ENCODE measurements at regions not wholly inside any gene's neighbourhood (a gene's known extent, or its start where the extent isn't known, plus 50 kb on each side); places are given as distances from the start of the nearest gene placed in this dataset.

DNA sequence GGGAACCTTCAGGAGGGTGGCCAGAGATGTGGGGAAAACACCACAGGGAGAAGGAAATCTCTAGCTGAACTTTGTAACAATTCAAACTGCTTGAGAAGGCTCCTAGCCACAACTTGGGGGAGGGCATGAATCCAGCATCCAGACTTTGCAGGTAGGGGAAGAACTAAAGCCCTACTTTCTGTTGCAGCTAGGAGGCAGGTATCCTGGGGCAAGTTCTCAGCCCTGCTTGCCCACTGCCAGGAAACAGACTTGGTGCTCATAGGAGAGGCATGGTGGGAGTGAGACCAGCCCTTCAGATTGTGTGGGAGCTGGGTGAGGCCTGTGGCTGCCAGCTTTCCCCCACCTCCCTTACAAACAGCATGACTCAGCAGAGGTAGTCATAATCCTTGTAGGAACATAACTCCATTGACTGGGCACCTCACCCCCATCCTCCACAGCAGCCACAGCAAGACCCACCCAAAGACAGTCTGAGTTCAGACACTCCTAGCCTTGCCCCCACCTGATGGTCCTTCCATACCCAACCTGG is 209.5 kb upstream of the CPEB2 start:
- DNase-seq (ENCODE audit: low read depth), result no peak

DNA sequence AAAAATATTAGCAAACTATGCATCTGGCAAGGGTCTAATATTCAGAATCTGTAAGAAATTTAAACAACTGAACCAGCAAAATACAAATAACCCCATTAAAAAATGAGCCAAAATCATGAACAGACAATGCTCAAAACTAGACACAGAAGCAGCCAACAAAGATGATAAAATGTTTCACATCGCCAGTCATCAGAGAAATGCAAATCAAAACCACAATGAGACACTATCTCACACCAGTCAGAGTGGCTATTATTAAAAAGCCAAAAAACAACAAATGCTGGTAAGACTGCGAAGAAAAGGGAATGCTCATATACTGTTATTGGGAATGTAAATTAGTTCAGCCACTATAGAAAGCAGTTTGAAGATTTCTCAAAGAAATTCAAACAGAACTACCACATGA is 201.3 kb upstream of the CPEB2 start:
- no peak for DNase-seq (ENCODE audit: low read depth)

DNA sequence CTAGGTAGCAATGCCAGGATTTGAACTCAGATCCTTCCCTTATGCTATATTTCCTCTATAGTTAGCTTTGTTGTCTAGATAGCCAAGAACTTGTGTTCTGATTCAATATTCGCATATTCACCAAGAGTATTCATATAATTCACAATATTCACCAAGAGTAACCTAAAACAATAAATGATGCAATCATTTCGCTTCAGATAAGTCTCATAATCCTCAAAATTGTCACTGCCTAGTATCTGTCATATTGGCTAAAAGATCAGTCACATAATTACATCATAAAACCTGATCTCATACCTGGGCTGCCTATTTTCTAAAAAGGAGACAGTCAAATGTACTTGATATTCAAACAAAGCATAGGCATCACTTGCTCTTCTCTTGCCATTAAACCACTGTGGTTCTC is 199.7 kb upstream of the CPEB2 start:
- DNase-seq (ENCODE audit: low read depth), result no peak

DNA sequence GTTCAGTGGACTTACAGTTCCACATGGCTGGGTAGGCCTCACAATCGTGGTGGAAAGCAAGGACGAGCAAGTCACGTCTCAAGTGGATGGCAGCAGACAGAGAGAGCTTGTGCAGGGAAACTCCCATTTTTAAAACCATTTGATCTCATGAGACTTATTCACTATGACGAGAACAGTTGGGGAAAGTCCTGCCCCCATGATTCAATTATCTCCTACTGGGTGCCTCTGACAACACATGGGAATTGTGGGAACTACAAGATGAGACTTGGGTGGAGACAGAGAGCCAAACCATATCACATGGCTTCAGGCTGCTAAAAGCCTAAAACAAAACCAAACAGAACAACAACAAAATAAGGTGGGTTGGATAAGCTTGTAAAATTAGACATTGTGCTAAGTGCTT is 194.4 kb upstream of the CPEB2 start:
- DNase-seq (ENCODE audit: low read depth), result no peak

DNA sequence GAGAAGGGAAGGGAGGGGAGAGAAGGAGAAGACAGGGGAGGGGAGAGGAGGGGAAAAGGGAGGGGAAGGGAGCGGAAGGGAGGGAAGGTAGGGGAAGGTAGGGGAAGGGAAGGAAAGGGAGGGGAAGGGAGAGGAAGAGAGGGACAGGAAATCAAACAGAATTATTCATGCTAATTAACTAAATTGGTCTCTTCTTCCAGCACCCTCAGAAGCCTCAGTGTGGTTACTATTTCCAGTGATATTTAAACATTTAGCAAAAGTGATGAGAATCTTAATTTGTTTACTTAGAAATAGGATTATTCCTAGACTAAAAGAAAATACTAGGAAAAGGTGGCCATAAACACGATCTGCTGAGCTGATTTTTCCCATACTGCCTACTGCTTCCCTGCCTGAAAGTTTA is 193.1 kb upstream of the CPEB2 start:
- no peak for DNase-seq (ENCODE audit: low read depth)

DNA sequence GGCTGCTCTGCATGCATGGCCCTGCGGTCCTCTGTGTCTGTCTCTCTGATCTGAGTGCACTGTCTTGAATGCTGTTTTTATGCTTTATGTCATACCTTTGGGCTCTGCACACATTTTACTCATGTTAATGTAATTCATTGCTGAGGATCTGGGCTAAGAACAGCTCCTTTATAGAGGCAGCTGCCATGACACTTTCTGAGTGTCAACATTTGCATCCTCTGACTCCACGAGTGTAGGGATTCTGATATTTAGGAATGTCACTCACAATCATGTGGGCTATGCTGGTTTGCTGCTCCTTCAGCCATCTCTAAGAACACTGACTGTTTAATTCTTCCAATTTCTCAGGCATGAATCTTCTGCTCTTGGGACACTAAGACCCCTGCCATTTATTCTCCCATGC is 192.2 kb upstream of the CPEB2 start:
- DNase-seq (ENCODE audit: low read depth), result no peak

DNA sequence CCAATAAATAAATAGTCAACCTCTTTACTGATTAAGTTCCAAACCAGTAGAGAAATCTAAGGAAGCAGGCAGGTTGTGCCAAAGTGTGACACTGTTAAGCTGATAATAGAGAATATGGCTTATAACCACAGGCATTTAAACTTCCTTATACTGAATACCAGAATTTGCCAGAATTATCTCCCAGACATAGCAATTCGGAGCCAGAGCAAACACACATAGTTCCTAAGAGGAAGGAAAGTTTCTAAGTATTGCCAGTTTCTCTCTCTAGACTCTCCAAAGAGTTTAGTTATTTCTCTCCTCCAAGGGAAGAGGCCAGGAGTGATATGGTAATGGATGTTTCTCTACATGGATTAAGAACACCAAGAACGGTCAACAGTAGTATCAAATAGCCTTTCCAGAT is 191.7 kb upstream of the CPEB2 start:
- no peak for DNase-seq (ENCODE audit: low read depth)

DNA sequence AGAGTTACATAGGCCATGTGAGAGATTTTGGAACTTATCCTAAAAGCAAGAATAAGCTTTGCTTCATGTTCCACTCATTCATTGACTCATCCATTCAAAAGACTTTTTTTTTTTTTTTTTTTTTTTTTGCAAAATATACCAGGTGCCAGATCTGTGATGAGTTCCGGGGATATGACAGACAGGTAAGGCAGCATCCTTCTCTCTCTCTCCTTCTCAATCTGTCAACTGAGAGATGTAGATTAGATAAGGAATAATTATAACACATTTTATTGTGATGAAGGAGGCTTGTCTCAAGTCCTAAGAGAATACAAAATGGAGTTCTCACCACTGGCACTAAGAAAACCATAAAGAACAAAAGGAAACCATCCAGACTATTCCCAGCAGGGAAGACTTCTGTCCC is 190.2 kb upstream of the CPEB2 start:
- no peak for DNase-seq (ENCODE audit: low read depth)

DNA sequence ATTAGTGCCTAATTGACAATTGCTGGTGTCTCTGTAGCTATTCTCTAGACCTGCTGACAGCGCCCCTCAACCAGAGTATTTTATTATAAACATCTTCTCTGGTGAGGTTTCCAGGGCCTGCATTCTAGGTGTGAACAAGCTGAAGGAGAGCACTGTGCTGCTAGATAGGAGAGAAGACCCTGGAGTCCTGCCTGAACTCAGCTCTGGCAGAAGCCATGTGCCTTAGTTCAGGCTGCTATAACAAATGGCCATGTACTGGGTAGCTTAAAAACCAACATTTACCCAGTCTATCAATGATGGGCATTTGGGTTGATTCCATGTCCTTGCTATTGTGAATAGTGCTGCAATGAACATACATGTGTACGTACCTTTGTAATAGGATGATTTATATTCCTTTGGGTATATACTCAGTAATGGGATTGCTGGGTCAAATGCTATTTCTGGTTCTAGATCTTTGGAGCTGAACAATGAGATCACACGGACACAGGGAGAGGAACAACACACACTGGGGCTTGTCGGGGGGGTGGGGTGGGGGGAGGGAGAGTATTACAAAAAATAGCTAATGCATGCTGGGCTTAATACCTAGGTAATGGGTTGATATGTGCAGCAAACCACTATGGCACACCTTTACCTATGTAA is 185.5 kb upstream of the CPEB2 start:
- no peak for DNase-seq (ENCODE audit: low read depth)

DNA sequence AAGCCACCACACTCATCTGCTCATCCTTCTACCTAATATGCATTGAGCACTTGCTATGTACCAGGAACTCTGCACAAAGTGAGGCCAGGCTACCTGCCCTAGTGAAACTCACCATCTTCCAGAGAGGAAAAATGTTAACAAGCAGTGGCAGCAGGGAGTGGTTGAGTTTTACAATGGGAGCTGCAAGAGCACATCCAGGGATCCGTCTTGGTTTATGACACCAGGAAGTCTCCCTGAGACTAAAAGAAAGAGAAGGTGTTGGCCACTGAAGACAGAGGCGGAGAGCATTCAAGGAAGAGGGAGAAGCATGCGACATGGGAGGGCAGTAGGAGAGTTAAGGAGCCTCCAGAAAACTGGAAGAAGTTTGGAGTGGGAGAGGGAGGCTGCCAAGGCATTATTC is 178.1 kb upstream of the CPEB2 start:
- DNase-seq (ENCODE audit: low read depth), result no peak

DNA sequence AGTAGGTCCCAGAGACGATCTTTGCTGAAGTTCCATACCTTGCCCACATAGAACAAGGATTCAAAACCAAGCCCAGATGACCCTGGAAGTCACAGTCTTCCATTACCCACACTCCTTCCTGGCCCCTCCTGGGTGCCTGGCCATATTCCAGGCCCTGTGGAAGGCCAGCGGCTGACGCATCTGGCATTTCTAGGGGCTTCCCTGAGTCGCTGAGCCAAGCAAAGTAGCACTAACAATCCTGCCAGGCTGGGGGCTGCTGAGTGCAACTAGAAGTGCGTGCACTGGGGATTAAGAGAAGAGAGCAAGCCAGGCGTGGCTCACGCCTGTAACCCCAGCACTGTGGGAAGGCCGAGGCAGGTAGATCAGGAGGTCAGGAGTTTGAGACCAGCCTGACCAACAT is 175.2 kb upstream of the CPEB2 start:
- DNase-seq (ENCODE audit: low read depth), result no peak

DNA sequence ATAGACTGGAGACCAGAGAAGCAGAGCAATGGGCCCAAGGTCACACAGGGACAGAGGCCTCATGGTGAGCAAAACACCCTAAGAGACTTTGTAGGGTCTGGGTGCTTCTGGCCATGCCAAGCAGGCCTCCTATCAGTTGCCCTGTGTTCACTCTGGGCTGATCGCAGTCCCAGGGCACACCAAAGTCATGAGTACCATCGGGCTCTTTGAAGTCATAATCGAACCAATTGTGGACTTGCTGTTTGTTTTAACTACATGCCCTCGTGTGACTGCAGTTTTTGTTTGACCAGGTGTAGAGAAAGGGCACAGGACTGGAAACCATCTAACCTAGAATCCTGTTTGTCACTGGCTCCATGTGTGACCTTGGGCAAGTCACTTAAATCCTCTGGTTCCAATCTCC is 172.5 kb upstream of the CPEB2 start:
- DNase-seq (ENCODE audit: low read depth), result no peak

DNA sequence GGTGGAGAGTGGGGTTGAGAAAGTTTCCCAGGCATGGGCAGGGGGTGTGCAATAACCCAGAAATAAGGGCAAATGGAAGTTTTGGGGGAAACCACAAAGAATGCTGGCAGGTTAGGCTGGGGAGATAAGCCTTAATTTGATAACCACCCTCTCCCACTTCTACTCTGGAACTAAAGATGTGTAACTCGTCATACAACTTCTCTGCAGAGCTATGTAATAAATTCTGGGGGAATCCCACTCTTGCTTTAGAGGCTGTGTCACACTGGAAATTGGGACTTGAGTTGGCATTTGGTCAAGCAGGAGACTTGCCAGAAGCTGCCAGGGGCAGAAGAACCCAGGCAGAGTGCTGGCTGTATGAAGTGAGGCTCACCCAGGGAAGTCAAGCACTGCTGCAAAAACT is 170.9 kb upstream of the CPEB2 start:
- no peak for DNase-seq (ENCODE audit: low read depth)

DNA sequence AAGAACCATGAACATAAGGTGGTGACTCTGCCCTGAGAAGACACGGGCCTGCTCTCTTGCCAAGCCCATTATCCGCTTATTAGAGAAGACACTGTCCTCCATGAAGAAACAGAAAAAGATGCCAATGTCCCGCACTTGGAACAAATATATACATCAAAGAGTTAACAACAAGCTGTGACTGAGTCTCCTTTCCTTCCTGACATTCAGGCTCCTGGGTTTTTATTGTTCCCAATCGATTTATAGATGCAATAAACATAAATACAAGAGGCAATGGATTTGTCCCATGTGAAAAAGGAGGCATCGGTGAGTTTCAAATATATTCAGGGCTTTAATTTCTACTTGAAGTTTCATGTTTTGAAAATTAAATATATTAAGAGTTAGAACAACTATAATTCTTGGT is 169.2 kb upstream of the CPEB2 start:
- DNase-seq (ENCODE audit: low read depth), result no peak

DNA sequence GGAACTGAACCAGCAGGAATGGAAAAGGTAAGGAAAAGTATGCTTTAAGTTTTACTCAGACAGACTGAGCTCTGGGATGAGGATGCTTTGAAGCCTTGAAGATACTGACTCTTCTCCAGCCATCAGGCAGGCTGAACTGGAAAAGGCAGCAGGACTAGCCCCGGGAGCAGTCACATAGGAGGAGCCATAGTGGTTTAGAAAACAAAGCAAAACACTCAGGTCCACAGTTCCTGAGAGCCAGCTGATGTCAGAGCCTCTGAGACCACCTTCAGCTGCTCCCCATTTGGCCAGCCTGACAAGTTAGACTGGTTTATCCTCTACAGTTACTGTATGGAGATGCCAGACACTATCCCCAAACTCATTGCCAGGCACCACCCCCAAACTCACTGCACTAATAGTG is 167.9 kb upstream of the CPEB2 start:
- DNase-seq (ENCODE audit: low read depth), result no peak

DNA sequence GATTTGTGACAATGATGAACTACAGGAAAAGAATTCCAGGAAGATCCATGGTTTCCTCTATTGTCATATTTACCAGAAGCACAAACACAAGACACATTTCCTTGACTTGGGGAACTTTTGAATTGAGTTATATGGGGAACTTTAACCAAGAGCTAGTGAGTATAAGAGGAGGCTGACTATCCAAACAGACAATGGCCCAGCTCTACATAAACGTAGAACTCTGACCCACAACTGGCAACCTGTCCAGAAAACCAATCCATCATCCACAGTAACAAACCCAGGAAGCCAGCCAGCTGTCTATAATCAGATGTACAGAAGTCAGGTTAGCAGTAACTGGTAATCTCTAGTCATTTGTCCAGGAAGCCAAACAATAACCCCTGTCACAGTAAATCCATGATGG is 167.0 kb upstream of the CPEB2 start:
- DNase-seq (ENCODE audit: low read depth), result no peak

DNA sequence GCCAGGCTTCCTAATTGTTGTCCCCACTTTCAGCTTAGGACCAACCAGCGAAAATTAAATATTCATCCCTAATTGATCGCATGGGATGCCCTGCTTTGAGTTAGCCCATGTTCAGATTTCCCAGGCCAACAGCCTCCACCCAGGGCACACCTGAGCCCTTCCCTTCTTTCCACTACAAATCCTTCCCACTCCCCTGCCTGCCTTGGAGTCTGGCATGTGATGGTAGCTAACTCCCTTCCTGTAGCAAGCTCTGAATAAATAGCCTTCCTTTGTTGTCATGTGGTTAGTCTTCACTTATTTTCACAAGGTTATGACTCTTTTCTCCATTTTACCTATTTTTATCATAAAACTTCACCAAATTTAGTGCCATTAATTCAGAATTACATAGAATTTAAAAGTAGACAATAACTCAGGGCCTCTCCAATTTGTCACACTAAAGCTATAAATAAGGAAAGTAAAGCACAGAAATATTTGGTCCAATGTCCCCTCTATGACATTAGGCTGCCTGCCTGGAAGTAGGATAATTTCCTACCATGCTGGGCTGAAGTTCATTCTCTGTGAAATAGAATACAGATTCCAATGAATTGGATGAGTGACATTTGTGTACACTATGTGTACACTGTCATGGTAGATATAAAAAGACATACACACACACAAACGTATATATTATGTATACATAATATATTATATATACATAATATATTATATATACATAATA is 166.4 kb upstream of the CPEB2 start:
- no peak for DNase-seq (ENCODE audit: low read depth)

DNA sequence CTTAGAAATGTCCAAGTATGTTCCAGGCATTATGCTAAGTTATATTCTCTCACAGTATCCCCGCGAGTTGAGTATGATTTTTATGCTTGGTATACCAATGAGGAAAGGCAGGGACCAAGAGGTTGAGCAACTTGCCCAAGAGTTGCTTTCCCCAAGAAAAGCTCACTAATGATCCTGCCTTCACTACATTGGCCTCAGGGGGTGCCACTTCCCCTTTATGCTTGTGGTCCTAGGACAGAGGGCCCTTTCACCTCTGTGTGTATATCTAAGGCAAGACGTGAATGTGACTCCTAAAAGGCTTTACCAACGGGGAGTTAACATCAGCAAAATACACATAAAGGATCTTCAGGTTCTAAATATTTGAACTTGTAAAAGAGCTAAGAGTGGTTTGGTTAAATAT is 164.4 kb upstream of the CPEB2 start:
- no peak for DNase-seq (ENCODE audit: low read depth)

DNA sequence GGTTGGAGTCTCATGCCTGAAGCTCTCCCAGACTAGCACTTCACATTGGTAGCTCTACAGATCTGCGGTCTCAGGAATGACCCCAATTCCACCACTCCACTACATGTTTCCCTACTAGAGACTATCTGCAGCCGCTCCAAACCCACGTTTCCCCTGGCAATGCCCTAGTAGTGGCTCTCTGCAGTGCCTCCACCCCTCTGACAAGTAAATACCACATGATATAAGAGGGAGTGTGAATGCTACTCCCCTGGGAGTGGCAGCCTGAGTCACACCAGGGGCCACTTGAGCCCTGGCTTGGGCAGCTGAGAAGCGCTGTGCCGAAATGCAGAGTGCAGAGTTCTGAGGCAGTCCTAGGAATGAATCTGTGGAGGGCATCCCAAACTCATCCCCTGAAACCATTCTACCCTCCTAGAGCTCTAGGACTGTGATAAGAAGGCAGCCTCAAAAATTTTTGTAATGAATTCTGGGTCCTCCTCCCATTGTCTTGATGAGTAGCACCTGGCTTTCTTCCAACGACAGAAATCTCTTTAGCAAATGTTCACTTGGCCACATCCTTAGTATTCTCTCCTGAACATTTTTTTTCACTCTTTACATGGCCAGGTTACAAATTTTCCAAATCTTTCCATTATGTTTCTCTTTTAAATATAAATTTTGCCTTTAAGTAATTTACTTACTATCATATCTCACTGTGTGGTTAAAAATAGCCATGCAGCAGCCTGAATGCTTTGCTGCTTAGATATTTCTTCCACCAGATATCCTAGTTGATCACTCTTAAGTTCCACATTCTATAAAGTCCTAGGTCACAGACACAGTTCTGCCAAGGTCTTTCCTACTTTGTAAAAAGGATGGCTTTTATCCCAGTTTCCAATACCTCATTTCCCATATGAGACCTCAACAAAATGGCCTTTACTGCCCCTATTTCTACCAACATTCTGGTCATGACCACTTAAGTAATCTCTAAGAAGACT is 160.2 kb upstream of the CPEB2 start:
- no peak for DNase-seq (ENCODE audit: low read depth)

DNA sequence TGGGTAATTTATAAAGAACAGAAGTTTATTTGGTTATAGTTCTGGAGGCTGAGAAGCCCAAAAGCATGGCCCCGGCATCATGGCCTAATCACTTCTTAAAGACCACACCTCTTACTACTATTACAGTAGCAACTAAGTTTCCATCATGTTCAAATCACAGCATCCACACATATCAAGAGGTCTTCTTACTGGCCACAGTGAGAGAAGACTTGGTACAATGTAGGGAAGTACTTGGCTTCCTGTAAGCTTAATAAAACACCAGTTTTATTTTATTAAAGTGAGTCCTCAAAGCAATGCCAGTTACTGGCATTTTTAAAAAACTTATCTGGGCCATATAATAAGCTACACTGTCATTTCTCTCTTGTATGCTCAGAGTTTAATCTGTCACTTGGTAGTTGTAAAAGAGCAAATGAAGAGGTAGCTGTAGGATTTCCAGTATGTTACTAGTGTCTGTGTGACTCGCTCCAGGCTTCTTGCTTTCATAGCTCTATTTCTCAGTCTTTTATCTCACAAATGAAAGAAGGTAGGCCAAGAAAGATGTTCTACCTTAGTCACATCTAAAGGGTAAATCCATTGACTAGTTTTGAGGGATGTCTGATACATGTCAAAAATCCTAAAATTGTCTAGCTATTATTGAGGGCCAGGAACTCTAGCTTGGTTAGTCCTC is 159.2 kb upstream of the CPEB2 start:
- DNase-seq (ENCODE audit: low read depth), result no peak

DNA sequence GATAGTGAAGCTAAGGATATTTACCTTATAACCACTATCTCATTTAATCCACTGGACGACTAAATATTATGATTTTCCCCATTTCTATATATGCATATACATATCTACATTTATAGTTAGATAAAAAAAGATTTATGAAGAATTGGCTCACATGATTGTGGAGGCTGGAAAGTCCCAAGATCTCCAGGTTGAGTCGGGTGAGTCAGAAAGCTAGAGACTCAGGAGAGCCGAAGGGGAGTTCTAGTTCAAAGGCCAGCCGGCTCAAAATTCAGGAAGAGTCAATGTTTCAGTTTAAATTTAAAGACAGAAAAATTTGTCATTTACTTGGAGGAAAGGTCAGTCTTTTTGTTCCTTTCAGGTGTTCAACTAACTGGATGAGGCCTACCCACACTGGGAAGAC is 158.2 kb upstream of the CPEB2 start:
- no peak for DNase-seq (ENCODE audit: low read depth)

DNA sequence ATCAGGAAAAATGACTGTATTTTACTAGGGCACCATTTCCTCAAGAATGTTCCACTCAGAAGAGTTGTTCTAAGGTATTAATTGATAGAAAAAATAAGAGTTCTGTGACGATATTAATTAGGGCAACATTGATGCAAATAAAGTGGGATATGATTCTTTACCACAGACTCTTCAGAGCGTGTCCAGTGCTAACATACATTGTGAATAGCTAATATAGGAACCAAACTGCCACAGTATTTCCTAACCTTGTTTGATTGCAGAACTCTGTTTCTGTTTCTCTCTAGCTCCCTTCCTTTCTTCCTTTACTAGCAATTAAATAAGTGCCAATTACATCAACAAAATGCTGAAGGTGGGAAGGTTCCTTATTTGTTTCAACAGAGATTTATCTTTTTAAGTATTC is 154.1 kb upstream of the CPEB2 start:
- DNase-seq (ENCODE audit: low read depth), result no peak

All from non-pigmented ciliary epithelial cell (primary cell).